Endothelial cell (in vitro differentiated cells): ENCODE measurements at regions not wholly inside any gene's neighbourhood (a gene's known extent, or its start where the extent isn't known, plus 50 kb on each side); places are given as distances from the start of the nearest gene placed in this dataset.

Experiments
- DNase-seq: peaks from one replicate; pipeline ENCODE4 v3.0.0; 2021; ENCODE audit warnings: low spot score
- H3K27ac Mint-ChIP-seq: one replicate; pipeline ENCODE4 v1.8.0; 2021; ENCODE audit warnings: mixed read lengths, inconsistent platforms; ENCODE audit not compliant: unreplicated experiment
- H3K27me3 Mint-ChIP-seq: one replicate; pipeline ENCODE4 v1.8.0; 2021; ENCODE audit warnings: mild to moderate bottlenecking, moderate library complexity, mixed read lengths, inconsistent platforms; ENCODE audit not compliant: unreplicated experiment
- H3K36me3 Mint-ChIP-seq: one replicate; pipeline ENCODE4 v1.8.0; 2021; ENCODE audit warnings: mild to moderate bottlenecking, low read depth, mixed read lengths, inconsistent platforms; ENCODE audit not compliant: unreplicated experiment
- H3K4me1 Mint-ChIP-seq: one replicate; pipeline ENCODE4 v1.8.0; 2021; ENCODE audit warnings: mild to moderate bottlenecking, mixed read lengths, inconsistent platforms; ENCODE audit not compliant: unreplicated experiment
- H3K4me3 Mint-ChIP-seq: one replicate; pipeline ENCODE4 v1.8.0; 2021; ENCODE audit warnings: mild to moderate bottlenecking, mixed read lengths, inconsistent platforms; ENCODE audit not compliant: unreplicated experiment
- H3K9me3 Mint-ChIP-seq: one replicate; pipeline ENCODE4 v1.8.0; 2021; ENCODE audit warnings: mixed read lengths, inconsistent platforms; ENCODE audit not compliant: unreplicated experiment
- CTCF ChIP-seq: fragments of 200-600 bp; sonication (generic); IDR thresholded peaks from one replicate; pipeline ENCODE4 v1.5.0; 2021; ENCODE audit warnings: antibody characterized with exemption; ENCODE audit not compliant: unreplicated experiment

GRCh38 chr5:1692381-1692780 lies 107.3 kb downstream of the MRPL36 start:
- TF ChIP-seq CTCF = no peak
- no peak overlapping the region for H3K4me3 Mint-ChIP-seq
- no peak for DNase-seq

DNA sequence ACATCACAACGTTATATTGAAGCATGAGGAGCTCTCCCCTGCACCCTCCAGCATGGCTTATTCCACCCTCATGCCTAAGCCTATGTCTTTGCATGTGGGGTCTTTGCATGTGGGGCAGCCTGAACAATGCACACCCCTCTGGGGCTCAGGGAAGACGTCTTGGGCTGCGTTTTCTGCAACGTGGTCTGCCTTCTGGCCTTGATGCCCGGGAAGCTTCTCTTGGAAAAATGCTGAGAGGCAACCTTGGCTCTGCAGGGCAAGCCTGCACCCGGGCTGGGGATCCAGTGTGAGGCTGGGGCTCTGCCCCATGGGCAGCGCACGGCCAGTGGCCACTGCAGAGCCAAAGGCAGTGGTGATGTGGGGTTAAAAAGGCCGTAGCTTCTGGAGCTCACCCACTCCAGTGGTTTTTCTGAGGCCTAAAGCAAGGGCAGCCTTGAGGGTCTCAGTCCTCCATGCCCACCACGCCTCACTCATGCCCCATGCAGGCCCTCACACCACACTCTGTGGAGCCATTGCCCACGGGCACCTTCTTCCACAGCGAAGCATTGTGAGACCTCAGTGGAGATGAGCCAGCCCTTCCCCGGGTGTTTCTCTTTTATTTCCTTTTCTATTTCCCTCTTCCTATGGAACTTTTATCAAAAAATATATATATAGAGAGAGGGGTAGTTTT lies 112.2 kb downstream of the MRPL36 start:
- H3K27me3 Mint-ChIP-seq = peaks cover 4% of the 10 kb centered on the region
- no peak for TF ChIP-seq CTCF
- peaks cover 7% of the 10 kb centered on the region for H3K36me3 Mint-ChIP-seq
- no peaks in the 10 kb centered on the region for H3K9me3 Mint-ChIP-seq
- H3K4me1 Mint-ChIP-seq = peaks cover 5% of the 10 kb centered on the region
- H3K27ac Mint-ChIP-seq = no peak overlapping the region
- H3K4me3 Mint-ChIP-seq = no peak overlapping the region
- DNase-seq = no peak

More at GRCh38 chr5:1692381-1692780, 107.3 kb downstream of the MRPL36 start:
- Mint-ChIP-seq H3K27ac (no peak overlapping the region), H3K4me1 (peaks cover 3% of the 10 kb centered on the region), H3K27me3 (peaks cover 4% of the 10 kb centered on the region), H3K9me3 (no peaks in the 10 kb centered on the region), H3K36me3 (peaks cover 7% of the 10 kb centered on the region)

DNA sequence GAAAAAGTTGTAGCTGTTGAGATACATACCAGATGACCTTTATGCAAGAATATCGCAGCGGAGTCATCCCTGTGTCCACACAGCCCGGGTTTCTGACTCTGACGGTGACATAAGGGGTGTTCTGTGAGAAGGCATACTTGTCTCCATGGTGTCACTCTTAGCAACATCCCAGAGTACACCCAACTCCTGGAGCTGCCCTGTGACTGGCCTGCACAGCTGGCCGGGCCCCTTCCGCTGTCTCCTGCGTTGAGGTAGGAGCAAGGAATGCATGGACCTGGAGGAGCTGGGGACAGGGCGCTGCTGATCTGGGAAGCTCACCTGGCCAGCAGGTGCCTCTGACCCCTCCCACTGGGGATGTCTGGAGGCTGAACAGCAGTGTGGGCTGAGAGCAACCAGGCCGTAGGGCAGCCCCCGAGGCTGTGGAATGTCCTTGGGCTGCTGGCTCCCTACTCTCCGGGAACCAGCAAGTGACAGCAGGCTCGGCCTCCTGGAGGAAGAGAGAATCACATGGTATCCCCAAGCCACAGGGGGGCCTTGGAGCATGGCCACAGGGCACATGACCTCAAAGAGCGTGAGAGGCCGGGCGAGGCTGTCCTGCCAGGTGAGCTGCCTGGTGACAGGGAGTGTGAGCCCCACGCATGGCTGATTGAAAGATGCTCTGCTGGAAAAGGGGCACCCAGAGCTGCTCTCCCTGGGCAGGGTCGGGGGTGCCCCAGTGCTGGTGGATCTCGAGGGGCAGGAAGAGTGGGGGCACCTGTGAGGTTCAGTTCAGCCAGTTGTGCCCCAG lies 113.4 kb downstream of the MRPL36 start:
- no peak overlapping the region for H3K4me3 Mint-ChIP-seq
- no peak overlapping the region for H3K27ac Mint-ChIP-seq
- peaks cover 4% of the 10 kb centered on the region for H3K27me3 Mint-ChIP-seq
- H3K4me1 Mint-ChIP-seq = peaks cover 5% of the 10 kb centered on the region
- H3K36me3 Mint-ChIP-seq = peaks cover 7% of the 10 kb centered on the region
- H3K9me3 Mint-ChIP-seq = no peaks in the 10 kb centered on the region
- no peak for DNase-seq
- TF ChIP-seq CTCF = no peak

- Mint-ChIP-seq H3K4me1 (peaks cover 5% of the 10 kb centered on the region), H3K4me3 (no peak overlapping the region), H3K27ac (no peak overlapping the region), H3K36me3 (peaks cover 7% of the 10 kb centered on the region), H3K27me3 (peaks cover 4% of the 10 kb centered on the region), H3K9me3 (no peaks in the 10 kb centered on the region)
- TF ChIP-seq CTCF = no peak
- no peak for DNase-seq
These were observed 114.6 kb downstream of the MRPL36 start for GRCh38 chr5:1685066-1685465.

DNA sequence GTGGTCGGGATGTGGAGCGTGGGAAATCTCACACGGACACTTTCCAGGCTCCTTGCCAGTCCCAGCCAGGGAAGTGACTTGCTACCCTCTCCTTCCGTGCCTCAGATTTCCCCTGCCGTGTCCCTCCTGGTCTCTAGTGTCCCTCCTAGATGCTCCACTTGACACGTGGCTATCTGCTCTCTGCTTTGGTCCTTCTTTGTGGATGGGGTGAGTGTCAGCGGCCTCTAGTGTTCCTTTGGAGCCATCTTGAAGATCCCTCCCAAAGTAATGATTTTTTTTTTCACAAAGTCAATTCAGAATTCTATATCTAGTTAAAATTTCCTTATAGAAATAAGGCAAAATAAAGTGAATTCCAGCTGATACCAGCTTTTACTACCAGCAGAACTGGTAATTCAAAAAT lies 117.7 kb downstream of the MRPL36 start:
- Mint-ChIP-seq H3K36me3 (no peaks in the 10 kb centered on the region), H3K4me3 (no peak overlapping the region), H3K27me3 (no peaks in the 10 kb centered on the region), H3K9me3 (no peaks in the 10 kb centered on the region), H3K4me1 (peaks cover 5% of the 10 kb centered on the region), H3K27ac (no peak overlapping the region)
- no peak for DNase-seq
- TF ChIP-seq CTCF = no peak
